Caki2 (cell line): ENCODE measurements at regions not wholly inside any gene's neighbourhood (a gene's known extent, or its start where the extent isn't known, plus 50 kb on each side); places are given as distances from the start of the nearest gene placed in this dataset.

ENCODE experiments used
- DNase-seq: peaks from one replicate; pipeline ENCODE4 v3.0.0-alpha.2; 2015; ENCODE audit warnings: low read depth
- in situ Hi-C: cut with HindIII; loops from 2 replicates; pipeline ENCODE4 v1.10.0; 2016; ENCODE audit warnings: low sequenced_read_pairs, low pct_unique_long_range_greater_than_20kb, mixed read lengths

DNA sequence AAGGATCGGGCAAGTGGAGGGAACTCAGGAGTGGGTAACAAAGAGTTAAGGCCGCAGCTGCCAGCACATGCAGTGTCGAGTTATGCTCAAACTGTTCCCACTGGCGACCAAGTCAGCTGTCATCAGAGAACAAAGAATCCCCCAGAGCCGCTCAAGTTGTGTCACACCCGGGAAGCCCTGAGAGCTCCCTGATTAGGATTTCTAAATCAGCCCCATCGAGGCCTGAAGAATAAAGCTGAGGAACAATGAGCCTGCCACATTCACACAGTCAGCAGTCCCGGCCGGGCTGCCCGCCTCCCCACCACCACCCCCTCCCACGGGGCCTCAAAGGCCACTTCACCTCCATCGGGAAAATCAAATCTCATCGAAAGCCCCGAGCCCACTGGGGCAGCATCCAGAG, 84.5 kb downstream of the SOX9 start:
- no peak for DNase-seq
- in situ Hi-C loops, result no loop called here

DNA sequence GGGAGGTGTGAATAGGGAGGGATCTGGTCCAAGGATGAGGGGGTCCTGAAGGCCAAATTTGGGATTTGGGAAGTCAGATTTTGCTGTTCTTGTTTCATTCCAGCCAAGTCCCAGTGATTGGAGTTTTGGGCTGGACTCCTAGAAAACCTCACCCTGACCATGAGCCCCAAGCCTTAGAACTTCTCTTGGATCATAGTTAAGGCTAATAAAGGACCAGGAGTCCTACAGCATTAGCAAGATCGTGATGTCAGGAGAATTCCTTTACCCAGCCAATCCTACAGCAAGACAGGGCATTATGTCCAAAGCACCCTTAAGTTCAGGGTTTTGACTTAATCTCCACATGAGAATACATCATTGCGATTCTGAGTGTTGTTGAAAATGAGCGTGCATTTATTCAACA, 85.0 kb downstream of the SOX9 start:
- DNase-seq, result no peak
- in situ Hi-C loops, result no loop called here

DNA sequence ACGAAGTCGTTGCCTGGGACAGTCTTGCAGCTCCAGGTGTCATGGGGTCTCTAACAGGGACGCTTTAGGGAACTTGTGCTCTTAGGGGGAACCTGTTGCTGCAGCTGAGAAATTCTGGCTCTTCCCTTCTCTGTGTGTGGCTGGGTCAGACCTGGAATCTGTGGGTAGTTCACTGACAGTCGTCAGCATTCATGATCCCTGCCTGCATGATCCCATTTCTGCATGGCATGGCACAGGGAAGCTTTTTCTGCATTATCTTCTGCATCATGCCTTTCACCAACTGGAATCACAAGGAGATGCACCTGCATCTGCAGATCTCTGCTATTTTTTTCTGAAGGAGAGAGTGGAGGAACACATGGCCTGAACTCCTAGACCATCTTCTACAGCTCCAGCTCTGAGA, 85.6 kb downstream of the SOX9 start:
- in situ Hi-C loops, result no loop called here
- DNase-seq, result no peak

DNA sequence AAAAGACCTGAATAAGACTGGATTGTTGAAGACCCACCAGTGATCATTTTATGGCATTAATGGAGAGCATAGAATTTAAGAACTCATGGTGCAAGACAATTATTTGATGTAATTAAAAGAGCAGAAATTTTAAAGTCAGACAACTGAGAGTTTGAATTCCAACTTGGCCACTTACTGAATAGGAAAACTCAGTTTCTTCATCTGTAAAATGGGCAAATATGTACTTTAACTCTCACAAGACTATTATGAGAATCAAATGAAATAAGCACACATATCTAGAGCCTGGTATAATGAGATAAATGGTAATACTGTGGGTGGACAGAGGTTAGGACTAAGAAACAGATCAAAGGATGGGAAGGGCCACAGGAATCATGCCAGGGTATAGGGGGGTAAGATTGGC, 88.0 kb downstream of the SOX9 start:
- DNase-seq, result no peak
- in situ Hi-C loops, result no loop called here

DNA sequence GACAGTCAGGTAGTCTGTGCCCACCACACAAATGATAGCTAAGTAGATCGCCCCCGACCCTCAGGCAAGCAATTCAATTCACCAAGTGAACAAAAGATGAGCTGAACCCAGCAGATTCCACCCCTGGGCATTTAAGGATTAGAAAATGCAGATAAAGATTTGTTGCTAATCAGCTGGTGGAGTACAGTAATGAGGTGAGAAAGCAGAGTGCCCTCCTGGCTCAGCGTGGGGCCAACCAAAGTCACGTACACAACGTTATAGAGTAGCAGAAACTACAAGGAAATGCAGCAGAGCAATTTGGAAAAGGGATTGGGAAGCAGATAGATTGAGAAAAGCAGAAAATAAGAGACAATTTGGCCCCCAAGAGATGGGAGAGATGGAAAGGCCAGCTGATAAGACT, 91.2 kb downstream of the SOX9 start:
- no peak for DNase-seq
- in situ Hi-C loops, result no loop called here

DNA sequence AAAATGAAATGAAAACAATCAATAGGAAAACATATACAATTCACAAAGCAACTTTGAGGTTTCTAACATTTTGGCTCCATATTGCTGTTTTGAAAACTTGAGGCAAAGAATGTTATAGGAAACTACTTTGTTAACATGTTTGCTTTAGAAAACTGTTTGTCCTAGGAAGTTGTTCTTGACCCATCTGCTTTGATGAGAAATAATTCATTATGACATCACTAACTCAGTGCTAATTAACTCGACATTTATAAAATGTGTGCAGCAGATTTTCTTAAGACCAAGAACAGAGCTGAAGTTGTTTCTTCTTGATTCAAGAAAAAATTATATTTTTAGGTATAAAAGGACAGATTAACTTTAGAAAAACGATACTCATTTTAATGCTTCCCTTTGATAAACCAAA, 94.7 kb downstream of the SOX9 start:
- DNase-seq, result no peak
- in situ Hi-C loops, result no loop called here

DNA sequence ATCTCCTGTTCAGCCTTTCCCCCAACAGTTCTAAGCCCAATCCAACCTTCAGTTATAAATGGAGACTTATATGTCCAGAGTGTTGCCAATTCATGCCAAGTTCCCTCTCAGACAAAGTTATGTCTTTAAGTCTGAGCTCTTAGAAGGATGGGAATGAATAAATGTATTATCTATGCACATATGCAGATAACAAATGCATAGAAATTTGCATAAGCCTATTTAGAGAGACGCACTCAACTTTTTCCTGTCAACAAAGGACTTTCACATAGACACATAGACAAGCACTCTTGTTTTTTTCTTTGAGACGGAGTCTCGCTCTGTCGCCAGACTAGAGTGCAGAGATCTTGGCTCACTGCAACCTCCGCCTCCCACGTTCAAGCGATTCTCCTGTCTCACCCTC, 95.1 kb downstream of the SOX9 start:
- in situ Hi-C loops, result no loop called here
- no peak for DNase-seq

DNA sequence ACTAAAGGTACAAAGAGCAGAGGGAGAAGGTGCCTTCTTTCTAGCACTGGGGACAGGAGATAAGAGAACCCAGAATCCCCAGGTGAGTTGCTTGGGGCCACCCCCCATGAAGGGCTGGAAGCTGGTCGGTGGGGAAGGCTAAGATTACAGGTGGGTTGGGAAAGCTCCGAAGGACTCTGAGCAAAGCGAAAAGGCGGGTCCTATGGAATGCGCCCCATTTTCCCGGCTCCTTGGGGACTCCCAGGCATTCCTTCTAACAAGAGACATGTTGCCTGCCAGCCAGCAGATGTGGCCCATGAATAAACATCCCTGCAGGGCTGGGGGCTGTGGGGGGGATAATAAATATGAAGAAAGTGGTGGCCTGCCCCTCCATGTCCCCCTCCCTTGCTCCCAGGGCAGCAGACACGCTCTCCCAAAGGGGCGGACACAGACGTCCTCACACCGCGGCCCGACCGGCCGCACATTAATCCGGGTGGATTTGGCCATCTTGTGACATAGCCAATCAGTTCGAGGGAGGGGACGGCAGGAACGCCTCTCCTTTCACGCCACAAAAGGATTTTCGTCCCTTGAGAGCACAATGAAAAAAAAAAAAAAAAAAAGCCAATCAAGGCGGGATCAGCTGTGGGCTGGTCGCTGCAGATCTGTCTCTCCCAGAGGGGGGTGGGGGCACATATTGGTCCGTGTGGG, 98.5 kb downstream of the SOX9 start:
- in situ Hi-C loops, result no loop called here
- no peak for DNase-seq

DNA sequence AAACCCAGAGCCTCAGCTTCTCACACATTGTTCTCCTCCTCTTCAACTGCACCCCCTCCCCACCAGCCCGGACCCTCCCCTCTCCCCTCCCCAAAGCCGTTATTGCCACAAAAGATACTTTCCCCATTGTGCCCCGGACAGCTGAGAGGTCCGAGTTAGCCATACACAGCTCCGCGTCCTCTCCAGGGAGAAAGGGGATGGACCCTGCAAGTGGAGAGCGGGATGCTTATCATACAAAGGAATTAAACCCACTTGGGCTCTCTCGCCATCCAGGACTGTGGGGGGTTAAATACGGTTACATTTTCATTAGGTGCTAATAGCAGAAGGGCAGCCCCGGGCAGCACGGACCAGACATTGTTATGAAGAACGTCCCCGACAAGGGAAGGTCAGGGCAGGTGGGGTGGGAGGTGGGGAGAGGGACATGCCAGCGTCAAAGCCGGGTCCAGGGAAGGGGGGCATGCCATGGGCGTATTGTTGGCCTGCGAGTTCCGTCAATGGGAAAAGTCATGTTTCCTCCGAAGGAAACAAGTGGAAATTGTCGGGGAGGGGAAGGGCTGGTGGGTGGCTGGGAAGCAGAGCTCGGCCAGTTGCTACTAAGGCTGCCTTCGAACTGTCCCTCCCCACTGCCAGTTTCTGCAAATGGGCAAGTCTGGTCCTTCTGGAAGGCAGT, 99.1 kb downstream of the SOX9 start:
- in situ Hi-C loops, result no loop called here
- DNase-seq, result no peak

DNA sequence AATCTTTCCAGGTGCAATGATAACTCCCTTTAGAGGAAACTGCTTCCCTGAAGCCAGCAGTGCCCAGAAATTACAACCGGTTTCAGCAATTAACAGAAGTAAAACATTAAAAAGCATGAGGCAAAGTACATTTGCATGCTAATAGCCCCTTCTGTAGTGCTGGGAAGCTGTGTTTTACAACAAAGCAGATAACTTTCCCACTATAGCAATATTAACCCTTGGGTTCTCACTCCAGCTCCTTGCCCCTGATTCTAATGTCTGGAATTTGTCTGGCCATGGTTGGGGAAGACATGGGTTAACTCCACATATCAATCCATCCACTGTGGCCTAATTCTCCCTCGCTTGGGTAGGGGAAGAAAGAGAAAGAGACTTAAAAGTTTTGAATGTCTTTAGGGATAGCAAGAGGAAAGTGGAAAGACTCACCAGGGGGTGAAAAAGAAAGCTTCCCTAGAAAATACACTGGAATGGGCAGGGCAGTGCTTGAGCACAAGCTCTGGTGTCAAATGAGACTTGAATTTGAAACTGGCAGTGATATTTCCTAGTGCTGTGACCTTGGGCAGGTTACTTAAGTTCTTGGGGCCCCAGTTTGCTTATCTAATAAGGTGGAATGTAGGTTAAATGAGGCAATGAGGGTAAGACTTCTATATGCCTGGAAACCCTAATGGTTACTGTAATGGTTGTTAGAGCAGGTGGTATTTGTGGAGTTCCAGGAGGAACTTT, 102.0 kb downstream of the SOX9 start:
- in situ Hi-C loops, result no loop called here
- DNase-seq, result no peak

DNA sequence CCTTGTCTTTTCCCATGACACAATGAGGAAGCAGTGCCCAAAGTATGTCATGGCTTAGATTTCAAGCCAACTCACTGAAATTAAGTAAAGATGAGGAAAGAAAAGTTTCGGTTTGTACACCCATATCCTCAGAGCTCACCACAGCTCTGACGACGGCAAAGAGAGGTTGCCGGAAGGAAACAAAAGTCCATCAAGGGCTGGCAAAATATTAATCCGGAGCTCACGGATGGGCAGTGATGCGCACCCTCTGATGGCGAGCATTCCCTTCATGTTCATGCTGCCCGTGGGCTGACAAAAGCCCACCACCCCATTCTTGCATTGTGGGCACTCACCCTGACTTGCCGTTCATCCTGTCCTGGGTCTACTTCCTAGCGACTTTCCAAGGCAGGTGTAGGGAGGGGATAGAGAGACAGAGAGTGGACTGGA, 103.1 kb downstream of the SOX9 start:
- DNase-seq, result peak; percentile 76
- in situ Hi-C loops, result no loop called here

DNA sequence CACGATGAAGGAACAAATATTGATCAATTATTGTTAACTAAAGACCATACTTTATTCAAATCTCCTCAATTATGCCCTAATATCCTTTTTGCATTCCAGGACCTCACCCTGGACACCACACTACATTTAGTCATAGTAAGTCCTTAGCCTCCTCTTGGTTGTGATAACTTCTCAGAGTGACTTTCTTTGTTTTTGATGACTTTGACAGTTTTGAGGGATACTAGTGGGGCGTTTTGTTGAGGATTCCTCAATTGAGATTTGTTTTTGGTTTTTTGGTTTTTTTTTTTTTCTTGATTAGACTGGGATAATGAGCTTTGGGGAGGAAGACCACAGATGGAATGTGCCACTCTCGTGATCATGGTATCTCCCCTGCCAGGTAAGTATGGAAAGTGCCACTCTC, 105.5 kb downstream of the SOX9 start:
- no peak for DNase-seq
- in situ Hi-C loops, result no loop called here

DNA sequence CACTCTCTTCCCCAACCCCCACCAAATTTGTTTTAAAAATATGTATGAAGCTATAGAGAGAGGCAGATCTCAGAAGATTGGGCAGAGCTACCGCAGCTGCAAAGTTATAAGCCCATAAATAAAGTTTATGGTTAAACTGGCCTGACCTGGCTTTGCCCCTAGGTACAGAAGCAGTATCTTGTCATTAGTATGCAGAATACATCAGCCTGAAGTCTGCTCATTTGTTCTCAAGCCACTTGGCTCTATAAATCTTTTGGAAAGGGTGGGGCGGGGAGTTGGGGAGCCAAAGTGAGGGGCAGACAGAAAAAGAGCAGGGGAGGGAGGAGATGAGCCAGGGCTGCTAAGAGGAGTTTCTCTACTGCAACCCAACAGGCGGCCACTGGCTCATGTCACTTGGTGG, 113.2 kb downstream of the SOX9 start:
- no peak for DNase-seq
- in situ Hi-C loops, result no loop called here

DNA sequence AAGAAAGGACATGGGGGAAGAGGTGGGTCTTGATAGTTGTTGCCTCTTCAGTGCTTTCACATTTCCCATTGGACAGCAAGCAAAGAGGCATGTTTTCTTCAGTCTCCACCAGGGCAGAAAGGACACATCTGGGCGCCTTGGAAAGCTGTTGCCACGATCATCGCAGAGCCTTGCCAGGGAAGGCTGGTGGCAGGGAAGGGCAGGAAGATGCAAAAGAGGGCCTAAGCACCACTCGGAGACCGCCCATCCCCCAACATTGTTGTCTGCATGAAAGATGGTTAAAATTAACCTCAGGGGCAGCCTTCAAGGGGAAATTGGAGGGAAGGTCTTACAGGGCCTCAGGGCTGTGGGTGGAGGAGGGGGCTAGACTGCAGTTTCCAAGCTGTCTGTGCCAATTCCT, 114.2 kb downstream of the SOX9 start:
- in situ Hi-C loops, result no loop called here
- DNase-seq, result no peak

DNA sequence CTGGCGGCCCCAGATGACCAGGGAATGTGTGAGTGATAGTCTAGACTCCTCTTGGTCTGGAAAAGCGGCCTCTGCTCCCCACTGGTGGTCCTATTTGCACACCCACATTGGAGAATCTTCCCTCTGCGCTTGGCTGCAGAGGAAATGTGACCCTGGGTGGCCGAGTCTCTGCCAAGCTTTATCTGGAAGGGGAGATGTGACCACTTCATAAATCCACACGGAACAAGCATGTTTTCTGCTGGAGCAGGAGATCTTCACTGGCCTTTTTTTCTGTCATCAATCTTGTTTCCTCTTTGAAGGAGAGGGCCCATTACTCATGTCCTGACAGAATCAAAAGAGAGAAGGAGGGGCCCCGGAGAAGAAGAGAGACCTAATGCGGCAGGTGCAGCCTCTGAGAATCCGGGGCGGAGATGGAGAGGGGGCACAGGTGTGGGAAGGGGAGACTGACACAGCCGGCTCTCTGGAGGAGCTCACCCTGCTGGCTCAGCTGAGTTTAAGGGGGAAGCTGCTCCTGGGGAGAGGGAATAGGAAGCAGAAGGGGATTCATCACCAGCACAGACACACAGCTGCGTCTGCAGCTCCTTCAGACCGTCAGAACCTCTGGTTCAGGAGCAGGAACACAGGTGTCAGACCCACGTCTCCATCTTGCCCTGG, 116.3 kb downstream of the SOX9 start:
- in situ Hi-C loops, result no loop called here
- DNase-seq, result no peak

DNA sequence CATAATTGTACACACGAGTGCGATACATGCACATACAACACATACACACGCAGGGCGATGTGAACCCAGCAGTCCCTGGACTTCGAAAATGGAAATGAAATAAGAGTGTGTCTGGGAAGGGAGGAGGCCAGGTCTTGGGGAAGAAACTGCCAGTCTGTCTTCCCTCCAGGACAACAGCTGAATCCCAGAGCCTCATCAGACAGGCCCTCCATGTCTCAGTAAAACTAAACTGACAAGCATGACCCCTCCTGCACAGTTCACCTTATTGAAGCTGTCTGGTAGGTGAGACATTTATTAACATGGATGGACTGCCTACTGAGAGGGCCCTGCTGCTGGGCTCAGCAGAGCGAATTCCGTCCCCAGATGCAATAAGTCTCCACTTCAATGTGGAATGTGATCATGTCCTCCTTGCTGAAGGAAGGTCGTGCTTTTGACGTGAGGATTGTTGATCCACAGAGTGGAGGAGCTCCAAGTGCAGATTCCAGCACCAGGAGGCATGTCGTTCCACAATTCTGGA, 117.4 kb downstream of the SOX9 start:
- DNase-seq, result no peak
- in situ Hi-C loops, result no loop called here

DNA sequence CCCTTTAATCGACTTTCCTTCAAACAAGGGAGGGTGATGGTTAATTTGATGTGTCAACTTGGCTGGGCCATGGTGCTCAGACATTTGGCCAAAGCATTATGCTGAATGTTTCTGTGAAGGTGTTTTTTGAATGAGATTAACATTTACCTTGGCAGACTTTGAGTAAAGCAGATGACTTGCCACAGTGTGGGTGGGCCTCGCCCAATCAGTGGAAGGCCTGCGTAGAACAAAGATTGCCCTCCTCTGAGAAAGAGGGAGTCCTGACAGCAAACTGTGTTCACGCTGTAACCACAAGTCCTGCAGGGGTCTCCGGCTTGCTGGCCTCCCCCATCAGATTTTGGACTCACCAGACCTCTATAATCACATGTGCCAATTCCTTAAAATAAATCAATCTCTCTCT, 118.7 kb downstream of the SOX9 start:
- in situ Hi-C loops, result no loop called here
- no peak for DNase-seq

DNA sequence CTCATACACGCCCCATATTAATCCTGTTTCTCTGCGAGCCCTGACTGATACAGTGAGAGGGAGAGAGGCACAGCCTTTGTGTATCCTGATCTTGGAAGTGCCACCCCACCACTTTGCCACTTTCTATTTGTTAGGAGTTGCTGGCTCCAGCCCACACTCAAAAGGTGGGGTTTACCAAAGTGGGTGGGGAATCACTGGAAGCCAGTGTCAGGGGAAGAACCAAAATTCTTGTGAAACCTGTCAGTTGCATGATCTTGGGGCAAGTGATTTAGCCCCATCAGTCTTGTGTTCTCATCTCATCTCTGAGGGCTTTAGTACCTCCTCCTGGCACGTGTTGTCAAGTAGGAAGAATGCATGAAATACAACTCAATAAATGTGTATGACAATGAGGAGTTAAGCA, 119.5 kb downstream of the SOX9 start:
- in situ Hi-C loops, result no loop called here
- DNase-seq, result no peak

DNA sequence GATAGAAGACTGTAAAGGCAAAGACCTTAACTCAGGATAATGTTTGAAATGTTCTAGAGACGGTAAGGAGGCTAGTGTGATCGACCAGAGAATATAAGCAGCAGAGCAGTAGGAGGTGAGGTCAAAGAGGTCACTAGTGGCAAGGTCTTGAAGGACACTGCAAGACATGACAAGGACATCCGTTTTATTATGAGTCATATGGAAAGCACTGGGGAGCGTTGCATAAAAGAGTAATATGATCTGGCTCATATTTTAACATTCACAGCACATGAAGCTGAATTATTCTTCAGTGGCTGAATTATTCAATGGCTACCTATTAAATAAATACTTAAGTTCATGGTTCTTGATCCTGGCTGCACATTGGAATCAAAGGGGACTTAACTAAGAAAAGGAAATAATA, 123.7 kb downstream of the SOX9 start:
- DNase-seq, result no peak
- in situ Hi-C loops, result no loop called here
